ENCODE measurements at regions not wholly inside any gene's neighbourhood (a gene's known extent, or its start where the extent isn't known, plus 50 kb on each side); places are given as distances from the start of the nearest gene placed in this dataset.

- TF ChIP-seq CTCF (conservative IDR thresholded peaks at IDR 0.05 in 1 of 2, IDR thresholded peaks at IDR 0.05 in 1 of 2; ENCODE audit: extremely low read depth in 1 of 2, insufficient read depth in 1 of 2, low read depth in 1 of 2, low read length in 2 of 2) = no peak
- TF ChIP-seq EZH2 (IDR thresholded peaks at IDR 0.05; ENCODE audit: borderline replicate concordance, low read length) = no peak
These were observed 85.4 kb downstream of the HFE start for GRCh38 chr6:26172608-26172968.
